ENCODE measurements at regions not wholly inside any gene's neighbourhood (a gene's known extent, or its start where the extent isn't known, plus 50 kb on each side); places are given as distances from the start of the nearest gene placed in this dataset.

DNA sequence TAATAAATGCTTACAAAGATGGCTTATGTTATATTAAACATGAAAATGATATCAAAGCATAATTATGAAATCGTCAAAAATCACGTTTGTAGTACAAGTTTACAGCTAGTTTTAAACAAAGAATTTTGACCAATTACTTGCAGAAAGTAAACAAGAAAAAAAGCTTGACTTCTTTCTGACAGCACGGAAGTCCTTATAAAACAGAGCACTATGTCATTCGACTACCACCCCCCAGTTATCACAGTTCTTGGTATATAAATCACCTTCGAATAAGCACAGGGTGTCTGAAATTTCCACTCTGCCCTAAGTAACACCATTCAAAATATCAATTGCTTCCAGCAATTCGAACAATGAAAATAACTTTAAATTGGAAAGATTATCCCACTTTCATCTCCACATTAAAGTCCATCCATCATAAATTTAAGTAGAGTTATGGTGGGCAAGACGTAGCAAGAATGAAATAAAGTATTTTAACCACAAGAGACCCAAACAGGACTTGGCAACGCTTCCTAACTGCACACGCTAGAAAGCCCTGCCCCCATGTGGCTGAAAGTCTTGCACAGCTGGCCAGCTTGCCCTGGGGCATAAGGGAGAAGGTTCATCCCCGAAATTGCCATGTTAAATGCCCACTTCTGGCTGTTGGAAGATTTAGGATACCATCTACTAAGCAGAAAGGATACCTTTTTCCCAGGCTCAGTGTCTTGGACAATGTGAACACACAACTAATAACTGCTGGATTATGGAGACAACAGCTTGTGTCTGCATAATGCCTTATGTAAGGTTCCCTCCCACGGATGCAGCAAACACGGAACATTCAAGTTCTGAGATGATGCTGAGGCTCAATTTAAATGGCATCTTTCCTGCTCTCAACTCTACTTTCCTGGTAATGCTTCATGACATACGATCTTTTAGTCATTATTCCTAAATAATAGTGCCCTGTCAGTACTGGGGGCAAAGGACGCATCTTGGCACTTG lies 116.4 kb upstream of the TJP1 start:
- no peak overlapping the region for H3K27ac Mint-ChIP-seq
- no peak for ATAC-seq

DNA sequence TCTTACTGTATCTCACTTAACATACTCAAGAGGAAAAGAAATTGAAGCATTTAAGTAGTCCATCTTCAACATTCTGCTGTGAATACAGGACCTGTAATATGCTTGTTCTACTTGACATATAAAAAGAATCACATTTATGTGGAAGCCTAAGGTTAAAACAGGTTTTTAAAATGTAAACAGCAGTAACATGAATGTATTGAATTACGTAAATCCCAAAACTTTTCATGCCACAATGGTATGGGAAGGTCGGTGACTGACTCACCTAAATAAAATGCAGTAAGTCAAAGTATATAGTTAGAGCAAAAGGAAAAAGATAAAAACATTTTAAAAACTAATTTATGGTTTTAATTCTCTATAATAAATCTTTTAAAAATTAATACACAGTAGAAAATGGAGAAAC lies 115.7 kb upstream of the TJP1 start:
- DNase-seq (no peak), ATAC-seq (no peak)
- no peaks in the 10 kb centered on the region for H3K9me3 ChIP-seq (ENCODE audit: control insufficient read depth, low read length, poor library complexity, severe bottlenecking)
- Mint-ChIP-seq H3K27ac (no peak overlapping the region), H3K4me1 (no peaks in the 10 kb centered on the region), H3K27me3 (peaks cover 51% of the 10 kb centered on the region), H3K36me3 (ENCODE audit: low read depth) (peaks cover 3% of the 10 kb centered on the region), H3K4me3 (no peak overlapping the region)

More for the DNA sequence above, 116.4 kb upstream of the TJP1 start:
- no peak for DNase-seq
- H3K27me3 Mint-ChIP-seq: peaks cover 46% of the 10 kb centered on the region
- no peaks in the 10 kb centered on the region for H3K9me3 ChIP-seq (ENCODE audit: control insufficient read depth, low read length, poor library complexity, severe bottlenecking)
- H3K4me1 Mint-ChIP-seq: no peaks in the 10 kb centered on the region
- H3K4me3 Mint-ChIP-seq: no peak overlapping the region
- H3K36me3 Mint-ChIP-seq (ENCODE audit: low read depth): peaks cover 3% of the 10 kb centered on the region

DNA sequence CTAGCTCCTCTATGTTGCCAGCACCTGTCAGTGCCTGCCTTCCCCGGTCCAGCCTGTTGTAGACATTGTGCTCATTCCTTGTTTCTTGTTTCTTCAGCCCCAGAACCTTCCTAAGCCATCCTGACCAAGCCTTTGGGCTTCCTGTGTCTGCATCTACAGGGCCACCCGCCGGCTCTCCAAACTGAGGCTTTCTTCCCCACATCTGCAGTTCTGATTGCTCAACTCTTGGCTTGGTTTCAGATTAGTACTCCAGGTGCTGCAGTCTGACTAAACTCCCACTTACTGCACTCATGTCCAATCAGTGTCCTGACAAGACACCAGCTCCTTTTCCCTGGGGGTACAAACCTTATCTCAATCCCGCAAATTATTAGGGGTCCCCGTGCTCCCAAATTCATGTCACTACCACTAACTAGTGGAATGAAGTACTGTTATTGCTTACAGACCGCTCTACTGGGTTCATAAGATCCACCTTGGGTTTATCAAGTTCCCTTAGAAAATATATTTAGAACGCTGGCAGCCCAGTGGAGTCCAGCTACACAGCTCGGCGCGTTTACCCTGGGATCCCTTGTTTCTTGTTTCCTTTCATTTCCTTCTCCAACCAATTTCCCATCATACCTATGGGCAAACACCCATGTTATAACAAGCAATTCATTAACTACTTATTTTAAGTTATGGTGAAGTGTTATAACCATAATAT lies 114.2 kb upstream of the TJP1 start:
- ATAC-seq: no peak

DNA sequence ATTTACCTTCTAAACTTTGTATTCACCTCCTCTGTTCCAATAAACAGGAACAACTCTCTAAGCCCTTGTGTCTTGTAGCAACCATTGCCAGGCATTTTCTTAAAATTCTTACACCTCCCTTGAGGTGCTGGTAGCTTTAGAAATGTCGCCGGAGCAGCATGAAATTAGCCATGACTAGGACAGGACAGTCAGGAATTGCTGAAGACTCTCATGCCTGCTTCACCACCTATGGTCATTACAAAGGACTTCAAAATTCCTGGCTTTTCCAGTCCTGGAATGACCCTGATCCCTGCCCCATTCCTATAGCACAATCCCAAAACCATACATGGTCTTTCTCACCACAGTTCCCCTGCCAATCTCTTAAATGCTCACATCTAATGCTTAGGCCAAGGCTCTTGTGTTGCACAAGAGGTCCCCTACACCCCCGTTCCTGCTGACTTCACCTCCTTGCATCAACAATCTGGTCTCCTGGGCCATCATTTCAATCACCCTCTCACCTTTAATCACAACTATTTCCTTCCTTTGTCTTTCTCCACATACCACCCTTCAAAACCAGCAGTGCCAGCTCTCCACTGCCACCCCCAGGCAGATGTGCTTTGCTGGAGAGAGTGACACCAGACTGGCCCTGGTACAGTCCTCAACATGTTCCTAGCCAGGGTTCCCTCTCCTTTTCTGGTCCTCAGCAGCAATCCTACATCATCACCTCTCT lies 113.2 kb upstream of the TJP1 start:
- Mint-ChIP-seq H3K4me1 (no peaks in the 10 kb centered on the region), H3K36me3 (ENCODE audit: low read depth) (no peaks in the 10 kb centered on the region), H3K4me3 (no peak overlapping the region), H3K27me3 (peaks cover 49% of the 10 kb centered on the region), H3K27ac (no peak overlapping the region)
- ATAC-seq (no peak), DNase-seq (no peak)
- H3K9me3 ChIP-seq (ENCODE audit: control insufficient read depth, low read length, poor library complexity, severe bottlenecking): no peaks in the 10 kb centered on the region

More for the DNA sequence above, 114.2 kb upstream of the TJP1 start:
- DNase-seq: no peak
- peaks cover under 1% of the 10 kb centered on the region for H3K36me3 Mint-ChIP-seq (ENCODE audit: low read depth)
- H3K27ac Mint-ChIP-seq: no peak overlapping the region
- H3K27me3 Mint-ChIP-seq: peaks cover 48% of the 10 kb centered on the region
- H3K4me1 Mint-ChIP-seq: no peaks in the 10 kb centered on the region
- no peak overlapping the region for H3K4me3 Mint-ChIP-seq
- H3K9me3 ChIP-seq (ENCODE audit: control insufficient read depth, low read length, poor library complexity, severe bottlenecking): no peaks in the 10 kb centered on the region

DNA sequence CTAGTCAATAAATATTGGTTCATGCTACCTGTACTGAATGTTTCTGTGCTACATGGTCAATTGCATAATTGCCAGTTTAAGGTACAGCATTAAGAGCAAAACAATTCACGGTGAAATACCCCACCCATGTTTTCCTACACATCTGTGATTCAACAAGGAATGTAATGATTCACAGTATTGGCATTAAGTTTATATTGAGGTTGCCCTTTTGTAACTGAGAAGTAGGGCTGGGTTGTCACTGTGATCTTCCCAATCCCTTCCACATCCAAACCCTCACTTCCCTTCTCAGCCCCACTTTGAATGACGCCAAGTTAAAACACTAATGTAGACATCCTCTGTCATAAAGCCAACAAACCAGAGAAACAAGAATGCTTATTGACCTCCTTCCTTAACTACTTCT lies 112.0 kb upstream of the TJP1 start:
- no peak for DNase-seq
- no peaks in the 10 kb centered on the region for H3K36me3 Mint-ChIP-seq (ENCODE audit: low read depth)
- ATAC-seq: no peak
- H3K9me3 ChIP-seq (ENCODE audit: control insufficient read depth, low read length, poor library complexity, severe bottlenecking): no peaks in the 10 kb centered on the region
- H3K4me3 Mint-ChIP-seq: no peak overlapping the region
- H3K27me3 Mint-ChIP-seq: peaks cover 46% of the 10 kb centered on the region
- H3K27ac Mint-ChIP-seq: no peak overlapping the region
- no peaks in the 10 kb centered on the region for H3K4me1 Mint-ChIP-seq

DNA sequence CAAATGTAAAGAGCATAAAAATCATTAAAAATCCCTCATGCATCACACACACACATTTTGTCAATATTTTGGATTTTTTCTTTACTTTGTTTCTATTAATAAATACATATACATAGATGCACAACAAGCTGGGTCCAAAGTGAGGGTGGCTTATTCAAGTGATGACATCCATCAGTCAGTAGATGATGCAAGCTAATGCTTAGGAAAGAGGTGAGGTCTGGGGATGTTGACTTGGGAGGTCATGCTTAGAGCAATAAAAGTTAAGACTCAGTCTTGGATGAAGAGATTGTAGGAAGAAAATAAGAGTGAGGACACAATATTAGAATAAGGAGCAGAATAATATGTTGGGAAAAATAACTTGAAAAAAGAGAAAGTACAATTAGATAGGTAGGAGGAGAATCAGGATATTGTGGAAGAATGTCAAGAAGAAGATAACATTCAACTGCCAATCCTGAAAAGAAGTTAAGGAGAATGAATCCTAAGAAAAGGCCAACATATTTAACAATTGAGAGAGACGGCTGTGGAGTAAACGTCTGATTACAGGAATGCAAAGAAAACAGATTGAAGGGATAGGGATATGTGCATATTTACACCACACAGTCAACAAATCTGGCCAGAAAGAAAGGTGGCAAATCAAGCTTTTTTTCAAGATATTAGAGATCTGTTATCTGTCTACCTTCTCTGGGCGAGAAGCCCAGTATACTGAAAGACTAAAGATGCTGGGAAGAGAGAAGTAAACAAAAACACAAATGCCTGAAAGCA lies 111.0 kb upstream of the TJP1 start:
- Mint-ChIP-seq H3K4me3 (no peak overlapping the region), H3K4me1 (no peaks in the 10 kb centered on the region), H3K36me3 (ENCODE audit: low read depth) (no peaks in the 10 kb centered on the region), H3K27me3 (peaks cover 46% of the 10 kb centered on the region), H3K27ac (no peak overlapping the region)
- ATAC-seq: no peak
- H3K9me3 ChIP-seq (ENCODE audit: control insufficient read depth, low read length, poor library complexity, severe bottlenecking): no peaks in the 10 kb centered on the region
- no peak for DNase-seq

DNA sequence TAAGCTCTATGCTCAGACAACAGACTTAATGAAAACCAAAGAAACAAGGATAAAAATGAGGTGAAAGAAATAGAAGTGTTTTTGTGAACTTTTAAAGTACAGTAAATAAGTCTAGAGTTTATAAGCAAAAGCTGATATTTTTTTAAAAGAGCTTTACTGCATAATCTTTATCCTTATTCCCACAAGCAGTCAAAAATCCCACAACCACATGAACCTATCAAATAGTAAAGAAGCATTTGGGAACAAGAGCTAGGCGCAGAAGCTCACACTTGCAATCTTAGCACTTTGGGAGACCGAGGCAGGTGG lies 103.8 kb upstream of the TJP1 start:
- DNase-seq (no peak), ATAC-seq (no peak)
- H3K9me3 ChIP-seq (ENCODE audit: control insufficient read depth, low read length, poor library complexity, severe bottlenecking): no peaks in the 10 kb centered on the region
- Mint-ChIP-seq H3K4me1 (no peaks in the 10 kb centered on the region), H3K4me3 (no peak overlapping the region), H3K27ac (no peak overlapping the region), H3K36me3 (ENCODE audit: low read depth) (peaks cover 4% of the 10 kb centered on the region), H3K27me3 (peaks cover 64% of the 10 kb centered on the region)

DNA sequence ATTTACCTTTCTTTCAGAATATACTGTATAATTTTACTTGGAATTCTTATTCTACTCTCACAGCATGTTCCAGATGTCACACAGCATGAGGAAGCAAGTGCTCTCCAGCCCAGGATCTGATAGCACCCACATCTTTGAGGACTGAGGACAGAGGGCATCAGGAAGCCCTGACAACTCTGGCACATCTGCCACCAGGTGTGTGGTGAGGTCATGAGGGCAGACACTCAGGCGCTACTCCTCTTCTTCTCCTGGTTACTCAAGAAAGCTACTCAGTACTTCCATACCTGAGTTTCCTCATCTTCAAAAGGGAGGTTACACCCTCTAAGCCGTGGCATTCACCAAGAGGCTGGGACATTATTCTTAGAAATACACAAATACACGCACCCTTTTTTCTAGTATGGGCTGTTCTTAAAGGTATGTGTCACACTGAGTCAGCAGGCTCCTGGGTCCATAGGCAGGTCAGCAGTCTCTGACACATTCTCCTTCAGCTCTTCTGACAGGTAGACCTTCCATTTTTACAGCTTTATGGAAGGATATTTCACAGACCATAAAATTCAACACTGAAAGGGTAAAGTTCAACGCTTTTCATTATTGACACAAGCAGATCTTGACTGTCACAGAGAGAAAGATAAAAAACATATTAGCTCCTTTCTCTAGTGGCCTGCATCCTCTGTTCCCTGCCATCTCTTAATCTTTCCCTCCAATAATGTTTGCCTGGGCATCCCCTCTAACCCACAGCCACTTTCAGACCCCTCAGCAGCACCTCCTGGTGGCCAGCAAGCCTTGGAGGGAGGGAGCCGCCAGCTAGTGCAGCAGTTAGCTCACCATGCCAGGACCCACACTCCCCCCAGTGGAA lies 103.2 kb upstream of the TJP1 start:
- DNase-seq (no peak), ATAC-seq (no peak)
- no peak overlapping the region for H3K4me3 Mint-ChIP-seq
- H3K27ac Mint-ChIP-seq: no peak overlapping the region
- no peaks in the 10 kb centered on the region for H3K4me1 Mint-ChIP-seq
- peaks cover 4% of the 10 kb centered on the region for H3K36me3 Mint-ChIP-seq (ENCODE audit: low read depth)
- peaks cover 64% of the 10 kb centered on the region for H3K27me3 Mint-ChIP-seq
- H3K9me3 ChIP-seq (ENCODE audit: control insufficient read depth, low read length, poor library complexity, severe bottlenecking): no peaks in the 10 kb centered on the region

DNA sequence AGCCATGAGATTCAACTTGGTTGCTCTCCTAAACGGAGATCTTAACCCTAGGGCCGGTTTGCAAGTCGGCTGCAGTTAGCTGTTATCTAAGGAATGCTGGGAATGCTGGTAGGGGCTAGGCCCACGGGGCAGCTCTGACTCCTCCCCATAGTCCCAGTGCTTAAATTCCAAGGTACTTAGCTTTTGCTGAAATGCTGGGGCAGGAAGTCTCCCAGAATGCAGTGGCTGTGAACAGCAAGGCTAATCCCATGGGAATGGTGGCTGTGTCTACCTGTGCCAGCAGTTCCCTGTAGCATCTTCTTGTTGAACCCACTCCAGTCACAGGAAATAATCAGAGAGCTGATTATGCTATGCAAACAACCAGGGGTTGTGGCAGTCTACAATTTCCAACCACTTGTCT lies 102.5 kb upstream of the TJP1 start:
- Mint-ChIP-seq H3K4me3 (no peak overlapping the region), H3K27ac (no peak overlapping the region), H3K4me1 (no peaks in the 10 kb centered on the region), H3K27me3 (peaks cover 69% of the 10 kb centered on the region), H3K36me3 (ENCODE audit: low read depth) (peaks cover 4% of the 10 kb centered on the region)
- no peak for DNase-seq
- H3K9me3 ChIP-seq (ENCODE audit: control insufficient read depth, low read length, poor library complexity, severe bottlenecking): no peaks in the 10 kb centered on the region
- ATAC-seq: no peak

DNA sequence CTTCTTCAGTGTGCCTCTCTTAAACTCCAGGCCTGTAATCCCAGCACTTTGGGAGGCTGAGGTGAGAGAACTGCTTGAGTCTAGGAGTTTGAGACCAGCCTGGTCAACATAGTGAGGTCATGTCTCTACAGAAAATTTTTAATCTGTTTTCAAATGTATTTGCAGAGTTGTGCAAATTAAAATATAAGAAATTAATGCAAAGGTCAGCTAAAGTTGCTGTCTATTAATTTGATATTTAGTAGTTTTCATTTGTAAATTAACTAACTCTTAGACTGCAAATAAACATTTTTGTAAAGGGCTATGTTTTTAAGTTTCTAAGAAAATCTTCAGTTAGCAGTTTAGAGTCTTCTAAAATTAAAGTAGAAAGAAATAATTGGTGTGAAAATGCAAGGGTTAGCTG lies 99.9 kb upstream of the TJP1 start:
- H3K36me3 Mint-ChIP-seq (ENCODE audit: low read depth): peaks cover 4% of the 10 kb centered on the region
- H3K27me3 Mint-ChIP-seq: peaks cover 82% of the 10 kb centered on the region
- H3K4me1 Mint-ChIP-seq: no peaks in the 10 kb centered on the region
- DNase-seq (no peak), ATAC-seq (no peak)
- H3K9me3 ChIP-seq (ENCODE audit: control insufficient read depth, low read length, poor library complexity, severe bottlenecking): no peaks in the 10 kb centered on the region
- no peak overlapping the region for H3K27ac Mint-ChIP-seq
- H3K4me3 Mint-ChIP-seq: no peak overlapping the region

DNA sequence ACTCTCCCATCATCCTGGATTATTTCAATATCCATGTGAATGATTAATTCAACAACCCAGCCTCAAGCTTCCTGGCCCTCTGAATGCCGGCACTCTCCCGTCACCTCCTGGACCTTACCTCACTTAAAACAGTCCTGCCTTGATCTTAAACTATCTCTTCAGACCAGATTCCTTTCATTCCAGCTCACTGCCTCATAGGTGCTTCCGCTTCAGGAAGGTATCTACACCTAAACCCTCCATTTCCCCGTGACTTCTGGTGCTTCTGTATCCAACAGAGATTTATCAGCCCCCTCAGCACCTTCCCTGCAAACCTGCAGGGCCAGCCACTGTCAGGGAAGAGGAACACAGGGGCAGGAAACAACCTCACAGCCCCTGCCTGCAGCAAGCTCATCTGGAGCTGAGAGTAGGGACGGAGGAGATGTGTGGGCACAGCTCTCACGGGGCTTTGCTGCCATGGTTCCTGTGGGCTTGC lies 98.9 kb upstream of the TJP1 start:
- Mint-ChIP-seq H3K4me3 (no peak overlapping the region), H3K27ac (no peak overlapping the region), H3K4me1 (no peaks in the 10 kb centered on the region), H3K27me3 (peaks cover 82% of the 10 kb centered on the region), H3K36me3 (ENCODE audit: low read depth) (peaks cover 4% of the 10 kb centered on the region)
- H3K9me3 ChIP-seq (ENCODE audit: control insufficient read depth, low read length, poor library complexity, severe bottlenecking): no peaks in the 10 kb centered on the region
- DNase-seq: no peak
- no peak for ATAC-seq

DNA sequence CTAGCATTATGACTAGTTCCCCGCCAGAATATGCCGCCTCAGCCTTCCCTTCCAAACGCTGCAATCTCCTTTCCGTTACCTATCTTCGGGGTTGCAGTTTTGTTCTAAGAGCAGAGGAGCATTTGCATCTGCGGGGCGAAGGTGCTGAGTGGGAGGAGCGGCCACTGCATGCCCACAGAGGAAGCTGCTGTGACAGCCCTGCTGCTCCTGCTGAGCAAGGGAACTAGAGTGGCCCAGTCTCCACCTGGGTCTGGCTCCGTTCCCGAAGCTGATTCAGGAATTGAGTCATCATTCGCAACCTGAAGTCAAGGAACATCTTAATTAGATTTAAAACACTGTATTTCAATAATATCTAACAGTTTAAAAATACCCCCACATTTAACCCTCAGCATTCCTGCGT lies 98.2 kb upstream of the TJP1 start:
- ATAC-seq: no peak
- Mint-ChIP-seq H3K36me3 (ENCODE audit: low read depth) (peaks cover 2% of the 10 kb centered on the region), H3K4me1 (no peaks in the 10 kb centered on the region), H3K27ac (no peak overlapping the region), H3K4me3 (no peak overlapping the region), H3K27me3 (peaks cover 75% of the 10 kb centered on the region)
- no peak for DNase-seq
- no peaks in the 10 kb centered on the region for H3K9me3 ChIP-seq (ENCODE audit: control insufficient read depth, low read length, poor library complexity, severe bottlenecking)

All from T-helper 17 cell (primary cell).